ENCODE measurements at regions not wholly inside any gene's neighbourhood (a gene's known extent, or its start where the extent isn't known, plus 50 kb on each side); places are given as distances from the start of the nearest gene placed in this dataset.
"Not testable (repeated sequence)": the region's sequence is repeated elsewhere in the genome, so short reads cannot be mapped to it uniquely, and the experiment has no call there.

DNA sequence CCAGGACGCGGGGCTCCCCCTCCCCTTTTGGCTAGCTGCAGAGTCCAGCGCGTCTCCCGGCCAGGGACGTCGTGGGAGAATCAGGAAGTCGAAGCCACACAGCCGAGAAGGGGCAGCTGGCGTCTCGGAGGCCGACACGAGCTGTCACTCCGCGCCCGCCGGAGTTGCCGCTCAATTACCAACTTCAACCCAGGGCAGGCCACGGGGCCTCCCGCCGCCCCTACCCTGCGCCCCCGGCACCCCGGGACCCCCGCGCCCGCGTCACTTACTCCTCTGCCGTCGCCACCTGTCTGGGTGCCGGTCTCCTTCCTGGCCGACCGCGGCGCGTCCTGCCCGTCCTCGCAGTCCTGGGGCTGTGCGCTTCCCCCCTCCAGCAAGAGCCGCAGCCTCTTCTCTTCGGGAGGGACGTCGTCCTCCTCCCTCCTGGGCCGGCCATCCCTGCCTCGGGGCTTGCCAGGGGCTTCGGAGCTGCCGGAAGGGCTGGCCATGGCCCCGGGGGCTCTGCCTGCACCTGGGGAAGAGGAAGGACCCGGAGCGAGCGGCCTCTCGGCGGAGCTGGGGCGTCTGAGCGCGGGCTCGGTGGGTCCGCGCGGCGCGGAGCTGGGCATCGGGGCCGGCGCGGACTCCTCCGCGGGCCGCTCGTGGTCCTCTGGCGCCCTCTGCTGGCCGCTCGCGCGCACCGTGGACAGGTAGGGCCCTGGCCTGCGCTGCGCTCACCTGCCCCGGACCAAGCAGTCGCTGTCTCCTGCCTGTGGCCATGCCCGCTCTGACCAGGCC lies 65.6 kb upstream of the CLEC6A start:
- H3K4me1 Mint-ChIP-seq (ENCODE audit: unreplicated experiment); H3K4me3 Mint-ChIP-seq (ENCODE audit: unreplicated experiment); H3K27me3 Mint-ChIP-seq (ENCODE audit: unreplicated experiment); H3K27ac Mint-ChIP-seq (ENCODE audit: unreplicated experiment); H3K9me3 Mint-ChIP-seq (ENCODE audit: unreplicated experiment); H3K36me3 Mint-ChIP-seq (ENCODE audit: low read depth, unreplicated experiment): not testable (repeated sequence)
- TF ChIP-seq, protein P1, sequence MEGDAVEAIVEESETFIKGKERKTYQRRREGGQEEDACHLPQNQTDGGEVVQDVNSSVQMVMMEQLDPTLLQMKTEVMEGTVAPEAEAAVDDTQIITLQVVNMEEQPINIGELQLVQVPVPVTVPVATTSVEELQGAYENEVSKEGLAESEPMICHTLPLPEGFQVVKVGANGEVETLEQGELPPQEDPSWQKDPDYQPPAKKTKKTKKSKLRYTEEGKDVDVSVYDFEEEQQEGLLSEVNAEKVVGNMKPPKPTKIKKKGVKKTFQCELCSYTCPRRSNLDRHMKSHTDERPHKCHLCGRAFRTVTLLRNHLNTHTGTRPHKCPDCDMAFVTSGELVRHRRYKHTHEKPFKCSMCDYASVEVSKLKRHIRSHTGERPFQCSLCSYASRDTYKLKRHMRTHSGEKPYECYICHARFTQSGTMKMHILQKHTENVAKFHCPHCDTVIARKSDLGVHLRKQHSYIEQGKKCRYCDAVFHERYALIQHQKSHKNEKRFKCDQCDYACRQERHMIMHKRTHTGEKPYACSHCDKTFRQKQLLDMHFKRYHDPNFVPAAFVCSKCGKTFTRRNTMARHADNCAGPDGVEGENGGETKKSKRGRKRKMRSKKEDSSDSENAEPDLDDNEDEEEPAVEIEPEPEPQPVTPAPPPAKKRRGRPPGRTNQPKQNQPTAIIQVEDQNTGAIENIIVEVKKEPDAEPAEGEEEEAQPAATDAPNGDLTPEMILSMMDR (IDR thresholded peaks at IDR 0.05; ENCODE audit: unreplicated experiment) = peak; percentile 77
- peak; percentile 72 for DNase-seq (ENCODE audit: low spot score)

DNA sequence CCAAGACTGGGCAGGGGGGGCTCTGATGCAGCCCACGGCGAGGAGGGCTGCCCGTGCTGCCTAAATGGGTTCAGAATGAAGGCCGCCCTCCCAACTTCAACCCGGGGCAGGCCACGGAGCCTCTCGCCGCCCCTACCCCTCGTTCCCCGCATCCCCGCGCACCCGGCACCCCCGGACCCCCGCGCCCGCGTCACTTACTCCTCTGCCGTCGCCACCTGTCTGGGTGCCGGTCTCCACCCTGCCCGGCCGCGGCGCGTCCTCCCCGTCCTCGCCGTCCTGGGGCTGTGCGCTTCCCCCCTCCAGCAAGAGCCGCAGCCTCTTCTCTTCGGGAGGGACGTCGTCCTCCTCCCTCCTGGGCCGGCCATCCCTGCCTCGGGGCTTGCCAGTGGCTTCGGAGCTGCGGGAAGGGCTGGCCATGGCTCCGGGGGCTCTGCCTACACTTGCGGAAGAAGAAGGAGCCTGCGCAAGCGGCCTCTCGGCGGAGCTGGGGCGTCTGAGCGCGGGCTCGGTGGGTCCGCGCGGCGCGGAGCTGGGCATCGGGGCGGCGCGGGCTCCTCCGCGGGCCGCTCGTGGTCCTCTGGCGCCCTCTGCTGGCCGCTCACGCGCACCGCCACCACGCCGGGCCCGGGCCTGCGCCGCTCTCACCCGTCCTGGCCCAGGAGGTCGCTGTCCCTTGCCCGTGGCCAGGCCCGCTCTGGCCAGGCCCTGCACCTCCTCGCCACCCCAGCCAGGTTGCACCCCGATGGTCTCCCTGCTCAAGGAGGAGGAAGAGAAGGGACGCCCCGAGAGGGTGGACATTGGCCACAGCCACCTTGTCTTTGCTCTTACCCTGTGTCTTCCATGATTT lies 59.3 kb upstream of the CLEC6A start:
- TF ChIP-seq, protein P1 (IDR thresholded peaks at IDR 0.05; ENCODE audit: unreplicated experiment) = peak; percentile 80
- not testable (repeated sequence) for H3K27me3 Mint-ChIP-seq (ENCODE audit: unreplicated experiment); H3K4me1 Mint-ChIP-seq (ENCODE audit: unreplicated experiment); H3K4me3 Mint-ChIP-seq (ENCODE audit: unreplicated experiment); H3K36me3 Mint-ChIP-seq (ENCODE audit: low read depth, unreplicated experiment); H3K9me3 Mint-ChIP-seq (ENCODE audit: unreplicated experiment); H3K27ac Mint-ChIP-seq (ENCODE audit: unreplicated experiment)
- peak; percentile 85 for DNase-seq (ENCODE audit: low spot score)

GRCh38 chr12:8397378-8397777 lies 58.4 kb upstream of the CLEC6A start:
- not testable (repeated sequence) for H3K4me3 Mint-ChIP-seq (ENCODE audit: unreplicated experiment); H3K4me1 Mint-ChIP-seq (ENCODE audit: unreplicated experiment); H3K9me3 Mint-ChIP-seq (ENCODE audit: unreplicated experiment); DNase-seq (ENCODE audit: low spot score); H3K27me3 Mint-ChIP-seq (ENCODE audit: unreplicated experiment); H3K36me3 Mint-ChIP-seq (ENCODE audit: low read depth, unreplicated experiment); H3K27ac Mint-ChIP-seq (ENCODE audit: unreplicated experiment)

DNA sequence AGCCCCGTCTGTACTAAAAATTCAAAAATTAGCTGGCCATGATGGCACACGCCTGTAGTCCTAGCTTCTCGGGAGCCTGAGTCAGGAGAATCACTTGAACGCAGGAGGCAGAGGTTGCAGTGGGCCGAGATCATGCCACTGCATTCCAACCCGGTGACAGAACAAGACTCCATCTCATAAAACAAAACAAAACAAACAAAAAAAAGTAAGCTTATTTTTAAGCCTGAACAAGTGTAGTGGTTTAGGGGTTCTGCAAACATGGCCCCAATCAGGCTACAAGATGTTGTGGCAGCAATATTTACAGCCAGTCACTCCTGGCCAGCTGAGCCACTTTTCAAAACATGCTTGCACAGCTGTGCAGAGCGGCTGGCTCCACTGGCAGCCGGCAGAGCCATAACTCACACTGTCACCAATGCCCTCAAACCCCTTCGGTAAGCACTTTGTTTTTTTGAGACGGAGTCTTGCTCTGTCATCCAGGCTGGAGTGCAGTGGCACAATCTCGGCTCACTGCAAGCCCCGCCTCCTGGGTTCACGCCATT lies 56.2 kb upstream of the CLEC6A start:
- not testable (repeated sequence) for H3K27me3 Mint-ChIP-seq (ENCODE audit: unreplicated experiment); DNase-seq (ENCODE audit: low spot score); H3K27ac Mint-ChIP-seq (ENCODE audit: unreplicated experiment); H3K4me1 Mint-ChIP-seq (ENCODE audit: unreplicated experiment); H3K9me3 Mint-ChIP-seq (ENCODE audit: unreplicated experiment); H3K36me3 Mint-ChIP-seq (ENCODE audit: low read depth, unreplicated experiment); H3K4me3 Mint-ChIP-seq (ENCODE audit: unreplicated experiment)

- H3K4me1 Mint-ChIP-seq (ENCODE audit: unreplicated experiment); DNase-seq (ENCODE audit: low spot score); H3K36me3 Mint-ChIP-seq (ENCODE audit: low read depth, unreplicated experiment); H3K4me3 Mint-ChIP-seq (ENCODE audit: unreplicated experiment); H3K27ac Mint-ChIP-seq (ENCODE audit: unreplicated experiment); H3K9me3 Mint-ChIP-seq (ENCODE audit: unreplicated experiment); H3K27me3 Mint-ChIP-seq (ENCODE audit: unreplicated experiment): not testable (repeated sequence)
Observed at GRCh38 chr12:8403834-8404233, 51.9 kb upstream of the CLEC6A start.

GRCh38 chr12:8404341-8404740 lies 51.4 kb upstream of the CLEC6A start:
- not testable (repeated sequence) for H3K4me1 Mint-ChIP-seq (ENCODE audit: unreplicated experiment); H3K27me3 Mint-ChIP-seq (ENCODE audit: unreplicated experiment); H3K27ac Mint-ChIP-seq (ENCODE audit: unreplicated experiment); H3K4me3 Mint-ChIP-seq (ENCODE audit: unreplicated experiment); H3K9me3 Mint-ChIP-seq (ENCODE audit: unreplicated experiment); H3K36me3 Mint-ChIP-seq (ENCODE audit: low read depth, unreplicated experiment); DNase-seq (ENCODE audit: low spot score)

All from endothelial cell (in vitro differentiated cells).